ENCODE measurements at regions not wholly inside any gene's neighbourhood (a gene's known extent, or its start where the extent isn't known, plus 50 kb on each side); places are given as distances from the start of the nearest gene placed in this dataset.

DNA sequence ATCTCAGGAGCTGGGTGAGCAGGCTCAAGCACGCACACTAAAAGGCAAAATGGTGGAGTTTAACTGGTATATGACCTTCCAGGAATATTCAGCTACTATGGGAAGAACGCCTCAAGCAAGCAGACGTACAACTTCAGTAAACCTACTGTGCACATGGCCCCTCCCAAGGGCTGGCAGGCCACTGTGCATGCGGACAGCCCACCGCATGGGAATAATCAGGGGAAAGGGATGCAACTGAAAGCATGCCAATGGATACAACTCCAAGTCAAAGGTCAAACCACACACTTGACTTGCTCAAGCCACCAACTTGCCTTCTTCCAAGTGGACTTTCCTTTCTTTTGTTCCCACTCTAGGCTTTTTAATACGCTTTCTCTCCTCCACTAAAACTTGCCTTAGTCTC lies 121.6 kb upstream of the SNTG2 start:
- no peak overlapping the region for H3K4me3 Mint-ChIP-seq
- 93 to 100% methylated on average over 5 to 6 of the region's 6 CpGs for WGBS, 2 experiments (ENCODE audit: insufficient coverage in 1 of 2, insufficient read length in 1 of 2)
- Histone ChIP-seq H3K4me3 (ENCODE audit: low read length) (no peak overlapping the region), H3K27ac (ENCODE audit: low read depth, low read length) (no peak overlapping the region), H3K27me3 (ENCODE audit: control insufficient read depth, insufficient read depth, low read length, poor library complexity, severe bottlenecking) (no peaks in the 10 kb centered on the region), H3K9ac (ENCODE audit: extremely low read depth, low read length, poor library complexity, severe bottlenecking) (no peak overlapping the region), H3K9me3 (ENCODE audit: control insufficient read depth, low read length) (no peaks in the 10 kb centered on the region), H3K4me1 (ENCODE audit: control insufficient read depth, insufficient read depth, low read length) (no peaks in the 10 kb centered on the region), H3K36me3 (ENCODE audit: control insufficient read depth, insufficient read depth, low read length) (no peaks in the 10 kb centered on the region)
- peaks cover 11% of the 10 kb centered on the region for H3K27me3 Mint-ChIP-seq (ENCODE audit: insufficient read depth)
- H3K36me3 Mint-ChIP-seq (ENCODE audit: low read depth) = no peaks in the 10 kb centered on the region
- H3K9me3 Mint-ChIP-seq = no peaks in the 10 kb centered on the region
- peaks cover 7% of the 10 kb centered on the region for H3K4me1 Mint-ChIP-seq
- no peak overlapping the region for H3K27ac Mint-ChIP-seq
- TF ChIP-seq, protein P1, sequence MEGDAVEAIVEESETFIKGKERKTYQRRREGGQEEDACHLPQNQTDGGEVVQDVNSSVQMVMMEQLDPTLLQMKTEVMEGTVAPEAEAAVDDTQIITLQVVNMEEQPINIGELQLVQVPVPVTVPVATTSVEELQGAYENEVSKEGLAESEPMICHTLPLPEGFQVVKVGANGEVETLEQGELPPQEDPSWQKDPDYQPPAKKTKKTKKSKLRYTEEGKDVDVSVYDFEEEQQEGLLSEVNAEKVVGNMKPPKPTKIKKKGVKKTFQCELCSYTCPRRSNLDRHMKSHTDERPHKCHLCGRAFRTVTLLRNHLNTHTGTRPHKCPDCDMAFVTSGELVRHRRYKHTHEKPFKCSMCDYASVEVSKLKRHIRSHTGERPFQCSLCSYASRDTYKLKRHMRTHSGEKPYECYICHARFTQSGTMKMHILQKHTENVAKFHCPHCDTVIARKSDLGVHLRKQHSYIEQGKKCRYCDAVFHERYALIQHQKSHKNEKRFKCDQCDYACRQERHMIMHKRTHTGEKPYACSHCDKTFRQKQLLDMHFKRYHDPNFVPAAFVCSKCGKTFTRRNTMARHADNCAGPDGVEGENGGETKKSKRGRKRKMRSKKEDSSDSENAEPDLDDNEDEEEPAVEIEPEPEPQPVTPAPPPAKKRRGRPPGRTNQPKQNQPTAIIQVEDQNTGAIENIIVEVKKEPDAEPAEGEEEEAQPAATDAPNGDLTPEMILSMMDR (conservative IDR thresholded peaks at IDR 0.05) = no peak
- no peak for DNase-seq

DNA sequence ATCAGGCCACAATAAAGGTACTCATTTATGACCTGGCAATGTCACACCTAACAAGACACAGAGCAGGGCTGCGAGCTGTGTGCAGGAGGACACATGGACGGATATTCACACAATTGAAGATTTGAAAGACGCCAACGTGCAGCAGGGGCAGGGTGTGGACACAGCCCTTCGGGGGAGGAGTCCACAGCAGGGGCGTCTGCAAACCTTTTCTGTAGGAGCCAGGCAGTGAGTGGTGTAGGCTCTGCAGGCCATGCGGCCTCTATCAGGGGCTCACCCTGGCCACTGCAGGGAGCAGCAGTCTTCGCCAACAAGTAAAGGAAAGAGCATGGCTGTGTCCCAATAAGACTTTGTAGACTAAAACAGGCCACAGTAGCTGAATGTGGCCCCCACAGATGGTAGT lies 125.7 kb upstream of the SNTG2 start:
- WGBS, 2 experiments (ENCODE audit: insufficient coverage in 1 of 2, insufficient read length in 1 of 2) = 79 to 85% methylated on average over 5 to 8 of the region's 8 CpGs
- Histone ChIP-seq H3K9ac (ENCODE audit: extremely low read depth, low read length, poor library complexity, severe bottlenecking) (no peak overlapping the region), H3K9me3 (ENCODE audit: control insufficient read depth, low read length) (no peaks in the 10 kb centered on the region), H3K4me3 (ENCODE audit: low read length) (no peak overlapping the region), H3K36me3 (ENCODE audit: control insufficient read depth, insufficient read depth, low read length) (no peaks in the 10 kb centered on the region), H3K27me3 (ENCODE audit: control insufficient read depth, insufficient read depth, low read length, poor library complexity, severe bottlenecking) (no peaks in the 10 kb centered on the region), H3K4me1 (ENCODE audit: control insufficient read depth, insufficient read depth, low read length) (no peaks in the 10 kb centered on the region), H3K27ac (ENCODE audit: low read depth, low read length) (no peak overlapping the region)
- no peak for DNase-seq
- H3K27ac Mint-ChIP-seq = no peak overlapping the region
- no peaks in the 10 kb centered on the region for H3K36me3 Mint-ChIP-seq (ENCODE audit: low read depth)
- no peaks in the 10 kb centered on the region for H3K4me1 Mint-ChIP-seq
- H3K9me3 Mint-ChIP-seq = no peaks in the 10 kb centered on the region
- peaks cover 6% of the 10 kb centered on the region for H3K27me3 Mint-ChIP-seq (ENCODE audit: insufficient read depth)
- TF ChIP-seq, protein P1 (conservative IDR thresholded peaks at IDR 0.05) = no peak
- H3K4me3 Mint-ChIP-seq = no peak overlapping the region

DNA sequence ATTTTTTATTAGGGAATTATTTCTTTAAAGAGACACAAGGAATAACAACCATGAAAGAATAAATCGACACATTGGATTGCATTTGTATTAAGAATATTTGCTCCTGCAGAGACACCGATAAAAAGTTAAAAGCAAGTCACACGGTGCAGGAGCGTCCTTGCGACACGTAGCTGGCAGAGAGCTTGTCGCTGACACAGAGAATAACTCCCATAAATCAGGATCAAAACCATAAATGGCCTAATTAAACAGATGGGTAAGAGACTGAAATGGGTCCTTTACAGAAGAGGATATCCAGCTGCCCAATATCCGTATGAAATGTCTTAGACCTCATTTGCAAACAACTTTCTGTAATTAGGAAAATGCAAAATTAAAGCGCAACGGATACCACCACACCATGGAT lies 126.1 kb upstream of the SNTG2 start:
- Mint-ChIP-seq H3K27ac (no peak overlapping the region), H3K4me3 (no peak overlapping the region), H3K4me1 (no peaks in the 10 kb centered on the region), H3K36me3 (ENCODE audit: low read depth) (no peaks in the 10 kb centered on the region), H3K9me3 (no peaks in the 10 kb centered on the region), H3K27me3 (ENCODE audit: insufficient read depth) (peaks cover 6% of the 10 kb centered on the region)
- no peak for DNase-seq
- no peak overlapping the region for H3K27ac ChIP-seq (ENCODE audit: low read depth, low read length)
- no peak overlapping the region for H3K4me3 ChIP-seq (ENCODE audit: low read length)
- no peaks in the 10 kb centered on the region for H3K9me3 ChIP-seq (ENCODE audit: control insufficient read depth, low read length)
- no peaks in the 10 kb centered on the region for H3K4me1 ChIP-seq (ENCODE audit: control insufficient read depth, insufficient read depth, low read length)
- no peaks in the 10 kb centered on the region for H3K36me3 ChIP-seq (ENCODE audit: control insufficient read depth, insufficient read depth, low read length)
- TF ChIP-seq, protein P1 (conservative IDR thresholded peaks at IDR 0.05) = no peak
- WGBS, 2 experiments (ENCODE audit: insufficient coverage in 1 of 2, insufficient read length in 1 of 2) = 93 to 95% methylated on average over 10 of the region's 10 CpGs
- no peak overlapping the region for H3K9ac ChIP-seq (ENCODE audit: extremely low read depth, low read length, poor library complexity, severe bottlenecking)
- H3K27me3 ChIP-seq (ENCODE audit: control insufficient read depth, insufficient read depth, low read length, poor library complexity, severe bottlenecking) = no peaks in the 10 kb centered on the region

Data from endodermal cell (in vitro differentiated cells).